ENCODE measurements at regions not wholly inside any gene's neighbourhood (a gene's known extent, or its start where the extent isn't known, plus 50 kb on each side); places are given as distances from the start of the nearest gene placed in this dataset.
"Not testable (repeated sequence)": the region's sequence is repeated elsewhere in the genome, so short reads cannot be mapped to it uniquely, and the experiment has no call there.

- Histone ChIP-seq H3K4me1 (no peaks in the 10 kb centered on the region), H3K36me3 (no peaks in the 10 kb centered on the region), H3K27ac (no peak overlapping the region), H3K4me3 (no peak overlapping the region), H3K9me3 (no peaks in the 10 kb centered on the region), H3K9ac (ENCODE audit: low read depth in 2 of 2, low read length in 2 of 2) (no peak overlapping the region), H3K27me3 (no peaks in the 10 kb centered on the region)
- no peak for TF ChIP-seq CTCF (IDR thresholded peaks at IDR 0.05)
- DNase-seq, result no peak
- intact Hi-C loops (cut with DNase I), result no loop called here
These were observed 1261.7 kb downstream of the ROBO1 start for GRCh38 chr3:78506061-78506460.

- Histone ChIP-seq H3K36me3 (no peaks in the 10 kb centered on the region), H3K27me3 (no peaks in the 10 kb centered on the region), H3K9ac (ENCODE audit: low read depth in 2 of 2, low read length in 2 of 2) (no peak overlapping the region), H3K4me3 (no peak overlapping the region), H3K9me3 (no peaks in the 10 kb centered on the region), H3K4me1 (no peaks in the 10 kb centered on the region), H3K27ac (no peak overlapping the region)
- TF ChIP-seq CTCF (IDR thresholded peaks at IDR 0.05), result no peak
- intact Hi-C loops (cut with DNase I), result no loop called here
- no peak for DNase-seq
These were observed 1261.1 kb downstream of the ROBO1 start for GRCh38 chr3:78506581-78507195.

- no peak overlapping the region for H3K9ac ChIP-seq (ENCODE audit: low read depth in 2 of 2, low read length in 2 of 2)
- H3K4me1 ChIP-seq, result no peaks in the 10 kb centered on the region
- no peak overlapping the region for H3K27ac ChIP-seq
- H3K36me3 ChIP-seq, result no peaks in the 10 kb centered on the region
- no peak for TF ChIP-seq CTCF (IDR thresholded peaks at IDR 0.05)
- intact Hi-C loops (cut with DNase I), result no loop called here
- H3K9me3 ChIP-seq, result no peaks in the 10 kb centered on the region
- no peak overlapping the region for H3K4me3 ChIP-seq
- DNase-seq, result no peak
- H3K27me3 ChIP-seq, result no peaks in the 10 kb centered on the region
These were observed 1260.4 kb downstream of the ROBO1 start for GRCh38 chr3:78507196-78507984.

- H3K27me3 ChIP-seq, result no peaks in the 10 kb centered on the region
- no peaks in the 10 kb centered on the region for H3K4me1 ChIP-seq
- TF ChIP-seq CTCF (IDR thresholded peaks at IDR 0.05), result no peak
- DNase-seq, result no peak
- no peak overlapping the region for H3K27ac ChIP-seq
- intact Hi-C loops (cut with DNase I), result no loop called here
- no peak overlapping the region for H3K9ac ChIP-seq (ENCODE audit: low read depth in 2 of 2, low read length in 2 of 2)
- no peak overlapping the region for H3K4me3 ChIP-seq
- H3K9me3 ChIP-seq, result no peaks in the 10 kb centered on the region
- H3K36me3 ChIP-seq, result no peaks in the 10 kb centered on the region
These were observed 1256.0 kb downstream of the ROBO1 start for GRCh38 chr3:78511840-78512239.

GRCh38 chr3:78512786-78513185 lies 1255.0 kb downstream of the ROBO1 start:
- DNase-seq; H3K4me1 ChIP-seq; H3K4me3 ChIP-seq; H3K27me3 ChIP-seq; H3K9ac ChIP-seq (ENCODE audit: low read depth in 2 of 2, low read length in 2 of 2); H3K27ac ChIP-seq; H3K9me3 ChIP-seq; H3K36me3 ChIP-seq; intact Hi-C loops (cut with DNase I): not testable (repeated sequence)

- Histone ChIP-seq H3K9me3 (no peaks in the 10 kb centered on the region), H3K27me3 (no peaks in the 10 kb centered on the region), H3K27ac (no peak overlapping the region), H3K4me3 (no peak overlapping the region), H3K4me1 (no peaks in the 10 kb centered on the region), H3K36me3 (no peaks in the 10 kb centered on the region), H3K9ac (ENCODE audit: low read depth in 2 of 2, low read length in 2 of 2) (no peak overlapping the region)
- TF ChIP-seq CTCF (IDR thresholded peaks at IDR 0.05), result no peak
- intact Hi-C loops (cut with DNase I), result no loop called here
- DNase-seq, result no peak
These were observed 1251.4 kb downstream of the ROBO1 start for GRCh38 chr3:78516437-78516836.

Data from colonic mucosa (tissue), 4 donors.